GM12892 (cell line): ENCODE measurements at regions not wholly inside any gene's neighbourhood (a gene's known extent, or its start where the extent isn't known, plus 50 kb on each side); places are given as distances from the start of the nearest gene placed in this dataset.

Experiments used
- POLR2A ChIP-seq: IDR thresholded peaks from 2 replicates; pipeline ENCODE4 v1.6.1; 2011; ENCODE audit warnings: low read depth, low read length, control low read depth
- POLR2AphosphoS5 ChIP-seq: IDR thresholded peaks from 2 replicates; pipeline ENCODE4 v1.6.1; 2011; ENCODE audit warnings: low read depth, low read length, control low read depth

GRCh38 chr10:128713471-128713870 is 587.2 kb upstream of the MKI67 start:
- no peak for TF ChIP-seq POLR2AphosphoS5
- no peak for TF ChIP-seq POLR2A
